HEK293 (cell line): ENCODE measurements at regions not wholly inside any gene's neighbourhood (a gene's known extent, or its start where the extent isn't known, plus 50 kb on each side); places are given as distances from the start of the nearest gene placed in this dataset.

Experiments used
- CTCF ChIA-PET: fragments of 350-600 bp; formaldehyde crosslinking; extraction: SDS; loops from one replicate; lab custom pipeline; 2021; ENCODE audit warnings: antibody characterized with exemption; lab: Yijun Ruan, JAX
- POLR2A ChIA-PET: fragments of 300-600 bp; formaldehyde crosslinking; extraction: SDS; loops from one replicate; lab custom pipeline; 2020; ENCODE audit warnings: antibody characterized with exemption, inconsistent platforms; lab: Yijun Ruan, JAX
- H3K27ac ChIP-seq: fragments of 200-500 bp; sonication (Bioruptor generic); 2 replicates; pipeline ENCODE4 v1.5.1; 2014; ENCODE audit warnings: low read depth, low read length, control low read depth, inconsistent platforms; ENCODE audit errors: extremely low read depth
- H3K36me3 ChIP-seq, 2 experiments: fragments of 200-500 bp in 1 of 2; sonication (Bioruptor generic) in 1 of 2; 1 replicate in 1 of 2; 2 replicates in 1 of 2; pipeline ENCODE4 v1.5.1; 2014 to 2017; ENCODE audit warnings: inconsistent platforms in 2 of 2, low read length in 2 of 2; ENCODE audit not compliant: control insufficient read depth in 2 of 2, insufficient read depth in 1 of 2
- H3K4me1 ChIP-seq: fragments of 200-500 bp; sonication (Bioruptor generic); 2 replicates; pipeline ENCODE4 v1.5.1; 2014; ENCODE audit warnings: mild to moderate bottlenecking, low read length, inconsistent platforms; ENCODE audit not compliant: control insufficient read depth, insufficient read depth
- H3K4me3 ChIP-seq: 2 replicates; pipeline ENCODE4 v1.5.1; 2011; ENCODE audit warnings: low read depth, mild to moderate bottlenecking, control low read depth, low read length, moderate library complexity
- H3K9me3 ChIP-seq: fragments of 200-500 bp; sonication (Bioruptor generic); 2 replicates; pipeline ENCODE4 v1.5.1; 2014; ENCODE audit warnings: low read depth, low read length, inconsistent platforms; ENCODE audit not compliant: control insufficient read depth, insufficient read depth
- GFI1B ChIP-seq: fragments of 450-650 bp; formaldehyde crosslinking; IDR thresholded peaks from 2 replicates; pipeline ENCODE4 v1.5.1; 2016; ENCODE audit warnings: missing biosample characterization, missing genetic modification characterization
- SALL2 ChIP-seq: fragments of 450-650 bp; formaldehyde crosslinking; IDR thresholded peaks from 2 replicates; pipeline ENCODE4 v1.5.0; 2017; ENCODE audit warnings: missing biosample characterization, mild to moderate bottlenecking, missing genetic modification characterization, borderline replicate concordance
- SP3 ChIP-seq: fragments of 450-650 bp; formaldehyde crosslinking; IDR thresholded peaks from 2 replicates; pipeline ENCODE4 v1.5.1; 2016; ENCODE audit warnings: missing biosample characterization, missing genetic modification characterization
- SP7 ChIP-seq: fragments of 450-650 bp; formaldehyde crosslinking; IDR thresholded peaks from 2 replicates; pipeline ENCODE4 v1.5.1; 2016; ENCODE audit warnings: missing biosample characterization, missing genetic modification characterization
- ZBTB1 ChIP-seq: fragments of 450-650 bp; formaldehyde crosslinking; IDR thresholded peaks from 2 replicates; pipeline ENCODE4 v1.5.1; 2016; ENCODE audit warnings: missing biosample characterization, missing genetic modification characterization
- ZEB2 ChIP-seq: fragments of 450-650 bp; formaldehyde crosslinking; IDR thresholded peaks from 2 replicates; pipeline ENCODE4 v1.5.1; 2016; ENCODE audit warnings: missing biosample characterization, missing genetic modification characterization
- ZFP41 ChIP-seq: fragments of 450-650 bp; formaldehyde crosslinking; IDR thresholded peaks from 2 replicates; pipeline ENCODE4 v1.5.1; 2016; ENCODE audit warnings: missing biosample characterization, missing genetic modification characterization, borderline replicate concordance
- ZNF169 ChIP-seq: fragments of 450-650 bp; formaldehyde crosslinking; IDR thresholded peaks from 2 replicates; pipeline ENCODE4 v1.5.1; 2016; ENCODE audit warnings: missing biosample characterization, missing genetic modification characterization
- ZNF184 ChIP-seq: fragments of 450-650 bp; IDR thresholded peaks from 2 replicates; pipeline ENCODE4 v1.5.1; 2018; ENCODE audit warnings: missing biosample characterization, mild to moderate bottlenecking, missing genetic modification characterization
- ZNF24 ChIP-seq: fragments of 450-650 bp; formaldehyde crosslinking; IDR thresholded peaks from 2 replicates; pipeline ENCODE4 v1.5.1; 2016; ENCODE audit warnings: missing biosample characterization, missing genetic modification characterization
- ZNF248 ChIP-seq: fragments of 450-650 bp; formaldehyde crosslinking; IDR thresholded peaks from 2 replicates; pipeline ENCODE4 v1.5.1; 2017; ENCODE audit warnings: missing biosample characterization, missing genetic modification characterization
- ZNF600 ChIP-seq: fragments of 450-650 bp; formaldehyde crosslinking; IDR thresholded peaks from 2 replicates; pipeline ENCODE4 v1.5.1; 2016; ENCODE audit warnings: missing biosample characterization, missing genetic modification characterization
- ZNF701 ChIP-seq: fragments of 450-650 bp; formaldehyde crosslinking; IDR thresholded peaks from 2 replicates; pipeline ENCODE4 v1.5.1; 2016; ENCODE audit warnings: missing biosample characterization, missing genetic modification characterization
- ZSCAN23 ChIP-seq: fragments of 450-650 bp; formaldehyde crosslinking; IDR thresholded peaks from 2 replicates; pipeline ENCODE4 v1.5.1; 2016; ENCODE audit warnings: missing biosample characterization, missing genetic modification characterization
- TF ChIP-seq, protein P1 (sequence below): fragments of 450-650 bp; formaldehyde crosslinking; IDR thresholded peaks from 2 replicates; pipeline ENCODE4 v1.5.1; 2017; ENCODE audit warnings: missing biosample characterization, missing genetic modification characterization
- TF ChIP-seq, protein P2 (sequence below): fragments of 450-650 bp; formaldehyde crosslinking; IDR thresholded peaks from 2 replicates; pipeline ENCODE4 v1.5.1; 2016; ENCODE audit warnings: missing biosample characterization, missing genetic modification characterization
- TF ChIP-seq, protein P3 (sequence below): fragments of 450-650 bp; formaldehyde crosslinking; IDR thresholded peaks from 2 replicates; pipeline ENCODE4 v1.5.1; 2017; ENCODE audit warnings: missing biosample characterization, missing genetic modification characterization
- TF ChIP-seq, protein P4 (sequence below): fragments of 450-650 bp; IDR thresholded peaks from 2 replicates; pipeline ENCODE4 v1.5.1; 2018; ENCODE audit warnings: missing biosample characterization, missing genetic modification characterization
- TF ChIP-seq, protein P5 (sequence below): fragments of 450-650 bp; formaldehyde crosslinking; IDR thresholded peaks from 2 replicates; pipeline ENCODE4 v1.5.0; 2017; ENCODE audit warnings: missing biosample characterization, missing genetic modification characterization, borderline replicate concordance
- TF ChIP-seq, protein P6 (sequence below): fragments of 450-650 bp; formaldehyde crosslinking; IDR thresholded peaks from 2 replicates; pipeline ENCODE4 v1.5.1; 2016; ENCODE audit warnings: missing biosample characterization, missing genetic modification characterization, borderline replicate concordance

DNA sequence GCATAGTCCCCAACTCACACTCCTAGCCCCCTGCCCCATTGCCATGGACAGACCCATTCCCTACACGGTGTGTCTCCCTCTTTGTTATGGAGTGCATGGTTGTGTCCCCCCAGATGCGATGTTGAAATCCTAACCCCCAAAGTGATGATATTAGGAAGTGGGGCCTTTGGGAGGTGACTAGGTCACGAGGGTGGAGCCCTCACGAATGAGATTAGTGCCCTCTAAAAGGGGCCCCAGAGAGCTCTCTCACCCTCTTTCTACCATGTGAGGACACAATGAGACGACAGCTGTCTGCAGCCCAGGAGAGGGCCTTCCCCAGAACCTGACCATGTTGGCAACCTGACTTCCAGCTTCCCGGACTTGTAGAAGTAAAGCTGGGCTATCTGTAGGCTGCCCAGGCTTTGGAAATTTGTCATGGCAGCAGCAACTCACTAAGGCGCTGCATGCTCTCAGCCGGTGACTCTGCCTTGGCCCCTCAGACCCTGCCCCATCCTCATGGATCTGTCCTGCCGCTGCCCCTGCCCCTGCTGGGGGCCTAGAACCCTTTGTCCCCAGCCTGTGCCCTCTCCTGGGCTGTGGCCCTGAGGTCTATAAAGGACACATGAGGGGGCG is 318.1 kb upstream of the RTL1 start:
- H3K9me3 ChIP-seq: no peaks in the 10 kb centered on the region
- CTCF ChIA-PET: interaction anchor here (0.5 kb wide), 1 partner anchor 559 kb away, joined by 3 read pairs; no protein-coding TSS in a partner anchor
- POLR2A ChIA-PET: no interaction called here
- no peak overlapping the region for H3K4me3 ChIP-seq
- TF ChIP-seq SALL2 (tag by site-specific recombination) (no peak), ZNF184 (tag by site-specific recombination) (no peak), SP3 (tag by site-specific recombination) (no peak), ZBTB1 (no peak), SP7 (no peak), ZNF248 (tag by site-specific recombination) (no peak), GFI1B (tag by site-specific recombination) (no peak), ZFP41 (tag by site-specific recombination) (no peak), ZSCAN23 (tag by site-specific recombination) (no peak)
- TF ChIP-seq, protein P1, sequence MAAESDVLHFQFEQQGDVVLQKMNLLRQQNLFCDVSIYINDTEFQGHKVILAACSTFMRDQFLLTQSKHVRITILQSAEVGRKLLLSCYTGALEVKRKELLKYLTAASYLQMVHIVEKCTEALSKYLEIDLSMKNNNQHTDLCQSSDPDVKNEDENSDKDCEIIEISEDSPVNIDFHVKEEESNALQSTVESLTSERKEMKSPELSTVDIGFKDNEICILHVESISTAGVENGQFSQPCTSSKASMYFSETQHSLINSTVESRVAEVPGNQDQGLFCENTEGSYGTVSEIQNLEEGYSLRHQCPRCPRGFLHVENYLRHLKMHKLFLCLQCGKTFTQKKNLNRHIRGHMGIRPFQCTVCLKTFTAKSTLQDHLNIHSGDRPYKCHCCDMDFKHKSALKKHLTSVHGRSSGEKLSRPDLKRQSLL: no peak
- TF ChIP-seq, protein P2, sequence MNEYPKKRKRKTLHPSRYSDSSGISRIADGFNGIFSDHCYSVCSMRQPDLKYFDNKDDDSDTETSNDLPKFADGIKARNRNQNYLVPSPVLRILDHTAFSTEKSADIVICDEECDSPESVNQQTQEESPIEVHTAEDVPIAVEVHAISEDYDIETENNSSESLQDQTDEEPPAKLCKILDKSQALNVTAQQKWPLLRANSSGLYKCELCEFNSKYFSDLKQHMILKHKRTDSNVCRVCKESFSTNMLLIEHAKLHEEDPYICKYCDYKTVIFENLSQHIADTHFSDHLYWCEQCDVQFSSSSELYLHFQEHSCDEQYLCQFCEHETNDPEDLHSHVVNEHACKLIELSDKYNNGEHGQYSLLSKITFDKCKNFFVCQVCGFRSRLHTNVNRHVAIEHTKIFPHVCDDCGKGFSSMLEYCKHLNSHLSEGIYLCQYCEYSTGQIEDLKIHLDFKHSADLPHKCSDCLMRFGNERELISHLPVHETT (tag by site-specific recombination): no peak
- TF ChIP-seq, protein P3, sequence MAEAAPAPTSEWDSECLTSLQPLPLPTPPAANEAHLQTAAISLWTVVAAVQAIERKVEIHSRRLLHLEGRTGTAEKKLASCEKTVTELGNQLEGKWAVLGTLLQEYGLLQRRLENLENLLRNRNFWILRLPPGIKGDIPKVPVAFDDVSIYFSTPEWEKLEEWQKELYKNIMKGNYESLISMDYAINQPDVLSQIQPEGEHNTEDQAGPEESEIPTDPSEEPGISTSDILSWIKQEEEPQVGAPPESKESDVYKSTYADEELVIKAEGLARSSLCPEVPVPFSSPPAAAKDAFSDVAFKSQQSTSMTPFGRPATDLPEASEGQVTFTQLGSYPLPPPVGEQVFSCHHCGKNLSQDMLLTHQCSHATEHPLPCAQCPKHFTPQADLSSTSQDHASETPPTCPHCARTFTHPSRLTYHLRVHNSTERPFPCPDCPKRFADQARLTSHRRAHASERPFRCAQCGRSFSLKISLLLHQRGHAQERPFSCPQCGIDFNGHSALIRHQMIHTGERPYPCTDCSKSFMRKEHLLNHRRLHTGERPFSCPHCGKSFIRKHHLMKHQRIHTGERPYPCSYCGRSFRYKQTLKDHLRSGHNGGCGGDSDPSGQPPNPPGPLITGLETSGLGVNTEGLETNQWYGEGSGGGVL (tag by site-specific recombination): no peak
- TF ChIP-seq, protein P4, sequence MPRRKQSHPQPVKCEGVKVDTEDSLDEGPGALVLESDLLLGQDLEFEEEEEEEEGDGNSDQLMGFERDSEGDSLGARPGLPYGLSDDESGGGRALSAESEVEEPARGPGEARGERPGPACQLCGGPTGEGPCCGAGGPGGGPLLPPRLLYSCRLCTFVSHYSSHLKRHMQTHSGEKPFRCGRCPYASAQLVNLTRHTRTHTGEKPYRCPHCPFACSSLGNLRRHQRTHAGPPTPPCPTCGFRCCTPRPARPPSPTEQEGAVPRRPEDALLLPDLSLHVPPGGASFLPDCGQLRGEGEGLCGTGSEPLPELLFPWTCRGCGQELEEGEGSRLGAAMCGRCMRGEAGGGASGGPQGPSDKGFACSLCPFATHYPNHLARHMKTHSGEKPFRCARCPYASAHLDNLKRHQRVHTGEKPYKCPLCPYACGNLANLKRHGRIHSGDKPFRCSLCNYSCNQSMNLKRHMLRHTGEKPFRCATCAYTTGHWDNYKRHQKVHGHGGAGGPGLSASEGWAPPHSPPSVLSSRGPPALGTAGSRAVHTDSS (tag by site-specific recombination): no peak
- H3K4me1 ChIP-seq: no peaks in the 10 kb centered on the region
- H3K27ac ChIP-seq: no peak overlapping the region
- H3K36me3 ChIP-seq: no peaks in the 10 kb centered on the region

DNA sequence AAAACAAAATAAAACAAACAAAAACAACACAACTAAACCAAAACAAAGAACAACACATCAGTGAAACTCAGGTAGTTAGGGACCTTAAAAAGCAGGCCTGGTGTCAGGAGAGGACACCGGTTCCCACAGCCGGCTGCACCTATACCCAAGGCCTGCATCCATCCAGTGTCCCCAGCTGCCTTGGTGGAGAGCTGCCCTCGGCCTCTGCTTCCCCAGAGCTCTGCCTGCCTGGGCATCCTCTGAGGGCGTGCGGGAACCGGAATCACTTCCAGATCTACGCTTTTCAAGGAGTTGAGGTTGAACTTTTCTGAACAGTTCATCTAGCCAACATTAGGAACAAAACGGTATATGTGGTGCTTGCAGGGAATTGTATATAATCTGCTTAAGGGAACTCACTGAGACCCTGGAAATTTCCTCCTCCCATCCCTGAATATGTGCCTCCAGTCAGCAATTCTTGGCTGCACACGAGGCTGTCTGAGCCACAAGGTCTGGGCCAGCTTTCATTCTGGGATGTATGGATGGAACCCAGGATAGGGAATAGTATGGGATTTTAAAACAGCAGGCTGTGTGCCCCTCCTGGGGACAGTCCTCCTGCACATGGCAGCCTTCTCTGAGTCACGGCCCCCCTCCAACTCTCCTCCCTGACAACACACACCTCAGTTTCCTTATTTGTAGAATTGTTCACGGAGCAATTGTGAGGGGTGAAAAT is 319.0 kb upstream of the RTL1 start:
- no peaks in the 10 kb centered on the region for H3K36me3 ChIP-seq
- CTCF ChIA-PET: no interaction called here
- TF ChIP-seq, protein P5, sequence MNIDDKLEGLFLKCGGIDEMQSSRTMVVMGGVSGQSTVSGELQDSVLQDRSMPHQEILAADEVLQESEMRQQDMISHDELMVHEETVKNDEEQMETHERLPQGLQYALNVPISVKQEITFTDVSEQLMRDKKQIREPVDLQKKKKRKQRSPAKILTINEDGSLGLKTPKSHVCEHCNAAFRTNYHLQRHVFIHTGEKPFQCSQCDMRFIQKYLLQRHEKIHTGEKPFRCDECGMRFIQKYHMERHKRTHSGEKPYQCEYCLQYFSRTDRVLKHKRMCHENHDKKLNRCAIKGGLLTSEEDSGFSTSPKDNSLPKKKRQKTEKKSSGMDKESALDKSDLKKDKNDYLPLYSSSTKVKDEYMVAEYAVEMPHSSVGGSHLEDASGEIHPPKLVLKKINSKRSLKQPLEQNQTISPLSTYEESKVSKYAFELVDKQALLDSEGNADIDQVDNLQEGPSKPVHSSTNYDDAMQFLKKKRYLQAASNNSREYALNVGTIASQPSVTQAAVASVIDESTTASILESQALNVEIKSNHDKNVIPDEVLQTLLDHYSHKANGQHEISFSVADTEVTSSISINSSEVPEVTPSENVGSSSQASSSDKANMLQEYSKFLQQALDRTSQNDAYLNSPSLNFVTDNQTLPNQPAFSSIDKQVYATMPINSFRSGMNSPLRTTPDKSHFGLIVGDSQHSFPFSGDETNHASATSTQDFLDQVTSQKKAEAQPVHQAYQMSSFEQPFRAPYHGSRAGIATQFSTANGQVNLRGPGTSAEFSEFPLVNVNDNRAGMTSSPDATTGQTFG: no peak
- no peak for TF ChIP-seq ZNF600 (tag by site-specific recombination)
- no peak for TF ChIP-seq ZNF169 (tag by site-specific recombination)
- no peak for TF ChIP-seq ZNF24 (tag by site-specific recombination)
- TF ChIP-seq ZEB2 (tag by site-specific recombination): no peak
- TF ChIP-seq, protein P6, sequence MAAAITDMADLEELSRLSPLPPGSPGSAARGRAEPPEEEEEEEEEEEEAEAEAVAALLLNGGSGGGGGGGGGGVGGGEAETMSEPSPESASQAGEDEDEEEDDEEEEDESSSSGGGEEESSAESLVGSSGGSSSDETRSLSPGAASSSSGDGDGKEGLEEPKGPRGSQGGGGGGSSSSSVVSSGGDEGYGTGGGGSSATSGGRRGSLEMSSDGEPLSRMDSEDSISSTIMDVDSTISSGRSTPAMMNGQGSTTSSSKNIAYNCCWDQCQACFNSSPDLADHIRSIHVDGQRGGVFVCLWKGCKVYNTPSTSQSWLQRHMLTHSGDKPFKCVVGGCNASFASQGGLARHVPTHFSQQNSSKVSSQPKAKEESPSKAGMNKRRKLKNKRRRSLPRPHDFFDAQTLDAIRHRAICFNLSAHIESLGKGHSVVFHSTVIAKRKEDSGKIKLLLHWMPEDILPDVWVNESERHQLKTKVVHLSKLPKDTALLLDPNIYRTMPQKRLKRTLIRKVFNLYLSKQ (tag by site-specific recombination): no peak
- TF ChIP-seq ZNF701 (tag by site-specific recombination): no peak
- TF ChIP-seq, all 188 proteins: peak for 0
- Histone ChIP-seq H3K9me3 (no peaks in the 10 kb centered on the region), H3K4me3 (no peak overlapping the region), H3K27ac (no peak overlapping the region), H3K4me1 (no peaks in the 10 kb centered on the region)
- POLR2A ChIA-PET: no interaction called here
